ENCODE measurements at regions not wholly inside any gene's neighbourhood (a gene's known extent, or its start where the extent isn't known, plus 50 kb on each side); places are given as distances from the start of the nearest gene placed in this dataset.

DNA sequence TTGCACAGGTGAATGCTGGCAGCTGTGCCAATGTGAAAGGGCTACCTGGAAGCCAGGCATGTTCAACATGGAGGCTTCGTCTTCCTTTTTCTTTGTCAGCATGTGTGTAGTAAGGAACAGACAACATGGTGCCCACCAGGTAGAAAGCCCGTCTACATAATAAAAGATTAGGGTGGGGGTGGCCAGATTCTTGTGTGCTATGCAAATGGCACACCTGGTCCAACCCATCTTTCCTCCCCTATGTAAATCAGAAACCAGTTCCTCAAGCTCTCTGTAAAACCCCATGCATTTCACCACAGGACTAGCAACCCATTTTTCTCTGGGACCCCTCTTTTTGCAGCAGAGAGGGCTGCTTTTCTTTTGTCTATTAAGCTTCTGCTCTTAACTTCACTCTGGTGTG is 72.3 kb upstream of the ZP4 start:
- Histone ChIP-seq H3K4me3 (no peak overlapping the region), H3K9ac (ENCODE audit: low read depth in 2 of 2, low read length in 2 of 2) (no peak overlapping the region), H3K27me3 (no peaks in the 10 kb centered on the region), H3K4me1 (no peaks in the 10 kb centered on the region), H3K36me3 (no peaks in the 10 kb centered on the region), H3K27ac (no peak overlapping the region), H3K9me3 (no peaks in the 10 kb centered on the region)
- DNase-seq, result no peak
- TF ChIP-seq, protein P1, sequence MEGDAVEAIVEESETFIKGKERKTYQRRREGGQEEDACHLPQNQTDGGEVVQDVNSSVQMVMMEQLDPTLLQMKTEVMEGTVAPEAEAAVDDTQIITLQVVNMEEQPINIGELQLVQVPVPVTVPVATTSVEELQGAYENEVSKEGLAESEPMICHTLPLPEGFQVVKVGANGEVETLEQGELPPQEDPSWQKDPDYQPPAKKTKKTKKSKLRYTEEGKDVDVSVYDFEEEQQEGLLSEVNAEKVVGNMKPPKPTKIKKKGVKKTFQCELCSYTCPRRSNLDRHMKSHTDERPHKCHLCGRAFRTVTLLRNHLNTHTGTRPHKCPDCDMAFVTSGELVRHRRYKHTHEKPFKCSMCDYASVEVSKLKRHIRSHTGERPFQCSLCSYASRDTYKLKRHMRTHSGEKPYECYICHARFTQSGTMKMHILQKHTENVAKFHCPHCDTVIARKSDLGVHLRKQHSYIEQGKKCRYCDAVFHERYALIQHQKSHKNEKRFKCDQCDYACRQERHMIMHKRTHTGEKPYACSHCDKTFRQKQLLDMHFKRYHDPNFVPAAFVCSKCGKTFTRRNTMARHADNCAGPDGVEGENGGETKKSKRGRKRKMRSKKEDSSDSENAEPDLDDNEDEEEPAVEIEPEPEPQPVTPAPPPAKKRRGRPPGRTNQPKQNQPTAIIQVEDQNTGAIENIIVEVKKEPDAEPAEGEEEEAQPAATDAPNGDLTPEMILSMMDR (IDR thresholded peaks at IDR 0.05), result no peak
- intact Hi-C loops (cut with DNase I), result no loop called here

DNA sequence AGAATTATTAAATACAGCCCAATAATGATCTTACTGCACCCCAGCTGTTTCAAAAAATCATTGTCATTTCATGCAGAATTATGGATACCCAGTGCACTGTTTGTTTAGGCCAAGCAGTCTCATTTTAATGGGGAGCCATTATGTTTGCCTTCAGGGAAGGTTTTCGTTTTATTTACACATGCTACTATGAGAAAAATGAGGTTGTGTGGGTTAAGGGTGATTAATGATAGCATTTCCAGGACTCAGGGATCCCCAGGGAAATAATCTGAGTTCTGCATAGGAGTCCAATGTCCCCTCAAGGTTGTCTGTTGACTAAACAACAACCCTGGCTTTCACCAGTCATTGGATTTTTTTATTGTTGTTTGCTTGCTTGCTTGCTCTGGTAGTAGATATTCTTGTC is 71.0 kb upstream of the ZP4 start:
- H3K4me1 ChIP-seq, result no peaks in the 10 kb centered on the region
- H3K27ac ChIP-seq, result no peak overlapping the region
- H3K9me3 ChIP-seq, result no peaks in the 10 kb centered on the region
- no peaks in the 10 kb centered on the region for H3K36me3 ChIP-seq
- TF ChIP-seq, protein P1 (IDR thresholded peaks at IDR 0.05), result no peak
- H3K9ac ChIP-seq (ENCODE audit: low read depth in 2 of 2, low read length in 2 of 2), result no peak overlapping the region
- DNase-seq, result no peak
- intact Hi-C loops (cut with DNase I), result no loop called here
- H3K27me3 ChIP-seq, result no peaks in the 10 kb centered on the region
- no peak overlapping the region for H3K4me3 ChIP-seq

GRCh38 chr1:237959838-237960237 is 69.1 kb upstream of the ZP4 start:
- Histone ChIP-seq H3K27ac (no peak overlapping the region), H3K9me3 (no peaks in the 10 kb centered on the region), H3K36me3 (no peaks in the 10 kb centered on the region), H3K9ac (ENCODE audit: low read depth in 2 of 2, low read length in 2 of 2) (no peak overlapping the region), H3K4me3 (no peak overlapping the region), H3K27me3 (no peaks in the 10 kb centered on the region), H3K4me1 (no peaks in the 10 kb centered on the region)
- DNase-seq, result no peak
- TF ChIP-seq, protein P1 (IDR thresholded peaks at IDR 0.05), result no peak
- intact Hi-C loops (cut with DNase I), result no loop called here

DNA sequence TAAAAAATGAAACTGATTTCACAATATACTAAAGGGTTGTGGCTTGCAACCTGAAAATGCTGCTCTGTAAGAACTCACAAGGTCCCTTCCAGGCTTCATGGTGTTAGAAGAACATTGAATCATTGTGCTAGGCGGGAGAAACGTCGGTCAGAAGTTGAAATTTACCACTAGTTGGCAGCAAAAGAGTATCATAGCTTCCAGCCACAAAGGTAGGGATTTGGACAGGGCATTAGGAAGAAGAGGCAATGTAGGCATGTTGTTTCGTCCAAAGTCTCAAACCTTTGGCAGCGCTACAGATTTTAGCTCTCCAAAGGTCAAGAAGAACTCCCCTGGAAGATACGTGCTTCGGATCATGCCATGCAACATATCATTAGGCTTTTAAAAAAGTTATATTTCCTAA is 62.5 kb upstream of the ZP4 start:
- intact Hi-C loops (cut with DNase I), result no loop called here
- H3K27me3 ChIP-seq, result no peaks in the 10 kb centered on the region
- no peaks in the 10 kb centered on the region for H3K9me3 ChIP-seq
- TF ChIP-seq, protein P1 (IDR thresholded peaks at IDR 0.05), result no peak
- no peaks in the 10 kb centered on the region for H3K4me1 ChIP-seq
- H3K9ac ChIP-seq (ENCODE audit: low read depth in 2 of 2, low read length in 2 of 2), result no peak overlapping the region
- DNase-seq, result no peak
- H3K4me3 ChIP-seq, result no peak overlapping the region
- H3K27ac ChIP-seq, result no peak overlapping the region
- no peaks in the 10 kb centered on the region for H3K36me3 ChIP-seq

Data from colonic mucosa (tissue), 4 donors.